PC-3 (cell line): ENCODE measurements at regions not wholly inside any gene's neighbourhood (a gene's known extent, or its start where the extent isn't known, plus 50 kb on each side); places are given as distances from the start of the nearest gene placed in this dataset.

Source experiments
- ATAC-seq: fragments of 200-7000 bp; cut with Tn5 transposase; 2 replicates; pipeline ENCODE4 v1.9.1; 2020; ENCODE audit warnings: mild to moderate bottlenecking, moderate library complexity
- BruUV-seq: library from RNA; stranded (reverse); fragments of 400-500 nt; replicated peaks from 2 replicates; lab custom pipeline; 2021; lab: Mats Ljungman, UMichigan
- CTCF ChIA-PET: fragments of 300-600 bp; sonication (Branson Sonifier 250); formaldehyde crosslinking; loops from one replicate; lab custom pipeline; 2022; ENCODE audit warnings: antibody characterized with exemption; lab: Charles Lee
- POLR2A ChIA-PET: fragments of 300-600 bp; sonication (Branson Sonifier 250); formaldehyde crosslinking; loops from one replicate; lab custom pipeline; 2022; ENCODE audit warnings: antibody characterized with exemption; ENCODE audit not compliant: unreplicated experiment; lab: Charles Lee
- DNase-seq: peaks from one replicate; pipeline ENCODE4 v3.0.0-alpha.2; 2015
- H2AFZ ChIP-seq: fragments of 300-600 bp; sonication (generic); 2 replicates; pipeline ENCODE4 v1.6.0; 2016; ENCODE audit warnings: antibody characterized with exemption, low read length
- H3F3A ChIP-seq: fragments of 300-600 bp; sonication (generic); one replicate; pipeline ENCODE4 v1.6.0; 2017; ENCODE audit warnings: antibody characterized with exemption, low read length, control low read depth, mild to moderate bottlenecking; ENCODE audit not compliant: unreplicated experiment
- H3K27ac ChIP-seq: fragments of 300-600 bp; sonication (generic); 2 replicates; pipeline ENCODE4 v1.5.1; 2016; ENCODE audit warnings: mild to moderate bottlenecking, low read length
- H3K27me3 ChIP-seq: fragments of 300-600 bp; sonication (generic); 2 replicates; pipeline ENCODE4 v1.6.1; 2016; ENCODE audit warnings: low read length, mixed read lengths
- H3K36me3 ChIP-seq: fragments of 300-600 bp; sonication (generic); 2 replicates; pipeline ENCODE4 v1.6.1; 2016; ENCODE audit warnings: low read depth, mixed run types, low read length, mixed read lengths
- H3K4me1 ChIP-seq: fragments of 300-600 bp; sonication (generic); 2 replicates; pipeline ENCODE4 v1.5.1; 2016; ENCODE audit warnings: low read length; ENCODE audit not compliant: insufficient read depth
- H3K4me2 ChIP-seq: fragments of 300-600 bp; sonication (generic); 2 replicates; pipeline ENCODE4 v1.6.0; 2016; ENCODE audit warnings: low read length
- H3K4me3 ChIP-seq: fragments of 300-600 bp; sonication (generic); 2 replicates; pipeline ENCODE4 v1.5.1; 2016; ENCODE audit warnings: mild to moderate bottlenecking, low read length, mixed read lengths
- H3K79me2 ChIP-seq: fragments of 300-600 bp; sonication (generic); 2 replicates; pipeline ENCODE4 v1.6.1; 2017; ENCODE audit warnings: low read length, mixed read lengths
- H3K9ac ChIP-seq: fragments of 300-600 bp; sonication (generic); 2 replicates; pipeline ENCODE4 v1.6.0; 2016; ENCODE audit warnings: mild to moderate bottlenecking, low read length
- H3K9me2 ChIP-seq: fragments of 300-600 bp; sonication (generic); replicated peaks from 2 replicates; pipeline ENCODE4 v1.6.1; 2016; ENCODE audit warnings: mixed run types, low read length, mixed read lengths
- H3K9me3 ChIP-seq: fragments of 300-600 bp; sonication (generic); 2 replicates; pipeline ENCODE4 v1.6.1; 2016; ENCODE audit warnings: low read length, mixed read lengths
- H4K20me1 ChIP-seq: fragments of 300-600 bp; sonication (generic); 2 replicates; pipeline ENCODE4 v1.6.1; 2016; ENCODE audit warnings: low read length, mixed read lengths
- CTCF ChIP-seq: fragments of 300-600 bp; sonication (generic); conservative IDR thresholded peaks from 2 replicates; pipeline ENCODE4 v1.5.1; 2017; ENCODE audit warnings: antibody characterized with exemption, low read depth, mild to moderate bottlenecking, low read length
- EZH2 ChIP-seq: fragments of 300-600 bp; sonication (generic); IDR thresholded peaks from one replicate; pipeline ENCODE4 v1.6.1; 2017; ENCODE audit warnings: antibody characterized with exemption, mild to moderate bottlenecking, low read length; ENCODE audit not compliant: unreplicated experiment
- EZH2phosphoT487 ChIP-seq: fragments of 300-600 bp; sonication (generic); IDR thresholded peaks from 2 replicates; pipeline ENCODE4 v1.6.1; 2018; ENCODE audit warnings: mild to moderate bottlenecking, antibody characterized with exemption, low read length, borderline replicate concordance
- intact Hi-C: fragments of 100-400 bp; cut with micrococcal nuclease; formaldehyde crosslinking; loops from 2 replicates; pipeline ENCODE4 v1.9.0; 2023

DNA sequence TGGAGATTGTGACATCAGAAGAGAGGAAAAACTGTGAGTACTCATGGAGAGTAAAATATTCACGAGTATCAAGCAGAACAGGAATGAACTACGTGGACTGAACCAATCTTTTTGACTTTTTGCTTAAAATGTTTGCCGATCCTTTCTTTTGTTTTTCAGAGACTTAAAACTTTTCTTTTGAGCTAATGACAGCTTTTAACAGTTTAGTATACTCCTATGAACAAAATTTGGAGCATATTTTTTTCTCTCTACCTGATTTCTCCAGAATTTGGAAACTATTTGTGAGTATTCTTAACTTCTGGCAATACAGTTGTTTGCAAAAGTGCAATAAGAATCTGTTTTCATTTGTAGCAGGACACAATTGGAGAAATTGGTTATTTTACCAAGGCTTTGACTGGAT lies 786.3 kb downstream of the SORCS1 start:
- CTCF ChIA-PET, result no interaction called here
- Histone ChIP-seq H2AFZ (peak overlapping the region; percentile 19; the same call in 1 of the 2 replicates), H3K79me2 (no peaks in the 10 kb centered on the region), H3K27ac (no peak overlapping the region), H3K9ac (no peak overlapping the region), H3K9me3 (no peaks in the 10 kb centered on the region), H3K36me3 (no peaks in the 10 kb centered on the region), H3K4me1 (peaks cover 12% of the 10 kb centered on the region), H3F3A (no peaks in the 10 kb centered on the region), H4K20me1 (no peaks in the 10 kb centered on the region), H3K9me2 (no peaks in the 10 kb centered on the region), H3K4me2 (no peak overlapping the region), H3K4me3 (no peak overlapping the region), H3K27me3 (no peaks in the 10 kb centered on the region)
- TF ChIP-seq EZH2phosphoT487, result no peak
- TF ChIP-seq CTCF, result no peak
- TF ChIP-seq EZH2, result no peak
- BruUV-seq, result no TSS peak
- no peak for ATAC-seq
- DNase-seq, result no peak
- intact Hi-C loops, result no loop called here
- POLR2A ChIA-PET, result no interaction called here

DNA sequence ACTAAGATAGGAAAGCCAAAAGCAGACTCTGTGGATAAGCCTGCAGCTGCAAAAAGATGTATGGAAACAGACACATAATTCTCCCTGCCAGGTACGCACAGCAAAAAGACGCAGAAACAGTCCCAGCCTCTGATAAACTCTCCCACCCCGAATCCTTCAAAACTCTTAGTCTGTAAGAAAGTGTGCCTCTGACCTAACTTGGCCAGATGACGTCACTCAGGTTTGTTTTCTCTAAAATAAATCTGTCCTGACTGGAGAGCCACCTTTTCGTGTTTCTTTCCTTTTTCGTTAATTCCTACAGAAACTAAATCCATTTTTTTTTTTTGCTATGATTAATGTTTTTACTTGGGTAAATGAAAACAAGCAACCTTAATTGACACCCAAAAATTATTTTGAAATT lies 793.8 kb downstream of the SORCS1 start:
- no peaks in the 10 kb centered on the region for H3K36me3 ChIP-seq
- ChIA-PET POLR2A (no interaction called here), CTCF (no interaction called here)
- intact Hi-C loops, result no loop called here
- no peak overlapping the region for H3K4me3 ChIP-seq
- H3K4me1 ChIP-seq, result no peaks in the 10 kb centered on the region
- no peaks in the 10 kb centered on the region for H3K9me3 ChIP-seq
- ATAC-seq (no peak), DNase-seq (no peak)
- no peaks in the 10 kb centered on the region for H4K20me1 ChIP-seq
- H2AFZ ChIP-seq, result peak overlapping the region; percentile 63; the same call in 1 of the 2 replicates
- no peak for TF ChIP-seq EZH2
- TF ChIP-seq EZH2phosphoT487, result no peak
- 0 out of 2 replicates have a peak overlapping the region, but pooled peaks have one; percentile 26 for H3K4me2 ChIP-seq
- no peak overlapping the region for H3K9ac ChIP-seq
- no peaks in the 10 kb centered on the region for H3K27me3 ChIP-seq
- H3K79me2 ChIP-seq, result no peaks in the 10 kb centered on the region
- H3K27ac ChIP-seq, result no peak overlapping the region
- H3K9me2 ChIP-seq, result no peaks in the 10 kb centered on the region
- no TSS peak for BruUV-seq
- H3F3A ChIP-seq, result no peaks in the 10 kb centered on the region

- Histone ChIP-seq H3K27ac (peak overlapping the region; percentile 98), H3F3A (no peaks in the 10 kb centered on the region), H3K9me2 (no peaks in the 10 kb centered on the region), H3K9ac (peak overlapping the region; percentile 84), H4K20me1 (no peaks in the 10 kb centered on the region), H3K4me3 (peak overlapping the region; percentile 18; the same call in 1 of the 2 replicates), H2AFZ (peak overlapping the region; percentile 44; the same call in 1 of the 2 replicates), H3K36me3 (no peaks in the 10 kb centered on the region), H3K79me2 (no peaks in the 10 kb centered on the region), H3K4me2 (peak overlapping the region; percentile 69), H3K27me3 (no peaks in the 10 kb centered on the region), H3K4me1 (peaks cover 22% of the 10 kb centered on the region), H3K9me3 (no peaks in the 10 kb centered on the region)
- TF ChIP-seq EZH2 (no peak), EZH2phosphoT487 (no peak), CTCF (no peak)
- no TSS peak for BruUV-seq
- CTCF ChIA-PET, result interaction anchor here (0.6 kb wide), 1 partner anchor 33 kb away, joined by 3 read pairs; no protein-coding TSS in a partner anchor
- ATAC-seq (peak; percentile 70), DNase-seq (peak; percentile 93)
- intact Hi-C loops, result no loop called here
- POLR2A ChIA-PET, result no interaction called here
Observed at GRCh38 chr10:106360870-106361269, 803.6 kb downstream of the SORCS1 start.
